ENCODE measurements at regions not wholly inside any gene's neighbourhood (a gene's known extent, or its start where the extent isn't known, plus 50 kb on each side); places are given as distances from the start of the nearest gene placed in this dataset.

- TF ChIP-seq CTCF (IDR thresholded peaks at IDR 0.05; ENCODE audit: low read length), result no peak
- no peak for TF ChIP-seq EZH2phosphoT487 (IDR thresholded peaks at IDR 0.05; ENCODE audit: low read length)
- no peak for TF ChIP-seq EZH2 (optimal IDR thresholded peaks at IDR 0.05; ENCODE audit: low read depth, low read length)
Measured at GRCh38 chr19:32101206-32101605, 244.2 kb upstream of the ZNF507 start.

Data from MM.1S (cell line).